ENCODE measurements at regions not wholly inside any gene's neighbourhood (a gene's known extent, or its start where the extent isn't known, plus 50 kb on each side); places are given as distances from the start of the nearest gene placed in this dataset.
A peak's percentile ranks its signal among the peaks of the same experiment; 100 is the strongest.

DNA sequence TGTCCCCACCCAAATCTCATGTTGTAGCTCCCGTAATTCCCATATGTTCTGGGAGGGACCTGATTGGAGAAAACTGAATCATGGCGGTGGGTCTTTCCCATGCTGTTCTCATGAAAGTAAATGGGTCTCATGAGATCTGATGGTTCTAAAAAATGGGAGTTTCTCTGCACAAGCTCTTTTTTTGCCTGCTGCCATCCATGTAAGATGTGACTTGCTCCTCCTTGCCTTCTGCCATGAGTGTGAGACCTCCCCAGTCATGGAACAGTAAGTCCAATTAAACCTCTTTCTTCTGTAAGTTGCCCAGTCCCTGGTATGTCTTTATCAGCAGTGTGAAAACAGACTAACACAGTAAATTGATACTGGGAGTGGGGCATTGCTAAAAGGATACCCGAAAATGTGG is 1218.4 kb upstream of the CITED2 start:
- no peak for DNase-seq (ENCODE audit: low spot score)

GRCh38 chr6:140590641-140591040 is 1216.2 kb upstream of the CITED2 start:
- DNase-seq (ENCODE audit: low spot score): no peak

- DNase-seq (ENCODE audit: low spot score): no peak
These were observed 1212.1 kb upstream of the CITED2 start for GRCh38 chr6:140586426-140587061.

DNA sequence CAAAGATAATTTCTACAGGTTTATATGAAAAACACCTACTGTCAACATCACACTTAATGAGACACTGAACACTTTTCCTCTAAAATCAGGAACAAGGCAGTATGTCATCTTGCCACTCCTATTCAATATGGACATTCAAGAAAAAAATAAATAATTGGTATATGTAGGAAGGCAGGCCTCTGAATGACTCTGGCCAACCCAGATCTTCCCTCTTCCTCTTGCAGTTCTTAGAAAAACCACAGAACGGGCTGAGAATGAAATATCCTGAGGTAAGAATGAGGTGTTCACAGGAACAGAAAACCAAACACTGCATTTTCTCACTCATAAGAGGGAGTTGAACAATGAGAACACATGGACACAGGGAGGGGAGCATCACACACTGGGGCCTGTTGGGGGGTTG is 1207.2 kb upstream of the CITED2 start:
- no peak for DNase-seq (ENCODE audit: low spot score)

DNA sequence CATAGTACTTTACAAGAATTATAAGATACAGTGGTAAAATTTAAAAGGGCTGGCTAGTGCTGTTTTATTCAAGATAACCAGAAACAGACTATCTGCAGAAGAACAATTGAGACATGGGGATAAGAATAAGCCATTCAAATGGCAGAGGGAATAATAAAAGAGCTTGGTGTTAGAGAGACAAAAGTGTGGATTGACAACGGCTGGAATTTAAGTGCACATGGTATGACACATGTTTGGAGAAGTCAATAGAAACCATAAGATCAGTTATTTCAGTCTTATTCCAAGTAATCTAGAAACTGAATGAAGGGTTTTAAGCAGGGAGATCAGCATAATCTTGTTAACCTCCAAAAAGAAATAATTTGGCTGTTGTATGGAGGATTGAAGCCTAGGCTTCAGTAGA is 1205.5 kb upstream of the CITED2 start:
- DNase-seq (ENCODE audit: low spot score): no peak

DNA sequence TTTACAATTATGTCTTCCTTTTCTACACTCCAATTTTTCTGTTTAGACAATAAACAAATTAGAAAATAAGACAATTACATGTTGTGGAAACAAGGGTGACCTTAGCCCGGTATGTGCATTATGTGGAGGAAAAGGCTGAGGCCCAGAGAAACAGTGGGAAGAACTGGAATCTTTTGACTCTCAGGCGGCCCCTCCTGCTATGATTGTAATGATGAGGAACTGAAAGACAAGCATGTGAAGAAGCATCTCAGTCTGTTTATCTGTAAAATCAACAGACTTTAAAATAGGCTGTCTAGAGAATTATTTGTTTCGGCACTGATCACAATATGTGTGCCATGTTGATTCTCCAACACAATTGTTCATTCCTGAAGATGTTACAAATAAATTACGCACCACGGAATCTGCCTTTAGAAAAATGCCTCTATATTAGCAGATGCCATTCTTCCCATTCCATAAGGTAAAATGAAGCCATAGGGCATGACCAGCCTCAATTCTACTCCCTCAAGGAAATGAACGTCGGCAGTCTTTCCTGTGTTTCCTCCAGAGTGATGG is 1201.6 kb upstream of the CITED2 start:
- DNase-seq (ENCODE audit: low spot score): no peak

GRCh38 chr6:140572867-140573266 is 1198.4 kb upstream of the CITED2 start:
- no peak for DNase-seq (ENCODE audit: low spot score)

DNA sequence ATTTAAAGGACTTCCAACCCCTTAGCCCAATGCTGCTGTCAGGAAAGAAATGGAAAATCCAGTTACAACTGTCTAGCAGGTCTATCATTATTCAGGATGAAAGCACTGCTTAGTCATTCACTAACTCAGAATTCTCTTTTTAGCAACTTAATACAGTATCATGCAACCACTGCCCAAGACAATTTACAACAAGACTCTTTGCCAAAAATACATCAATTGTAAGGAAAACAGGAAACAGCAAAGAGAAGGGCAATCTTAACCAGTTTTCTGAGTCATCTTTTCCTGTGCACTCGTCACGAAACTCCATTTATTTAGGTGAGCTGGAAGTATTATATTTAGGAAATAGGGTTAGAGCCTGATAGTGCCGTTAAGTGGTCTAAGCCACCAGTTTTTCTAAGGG is 1197.7 kb upstream of the CITED2 start:
- DNase-seq (ENCODE audit: low spot score): no peak

DNA sequence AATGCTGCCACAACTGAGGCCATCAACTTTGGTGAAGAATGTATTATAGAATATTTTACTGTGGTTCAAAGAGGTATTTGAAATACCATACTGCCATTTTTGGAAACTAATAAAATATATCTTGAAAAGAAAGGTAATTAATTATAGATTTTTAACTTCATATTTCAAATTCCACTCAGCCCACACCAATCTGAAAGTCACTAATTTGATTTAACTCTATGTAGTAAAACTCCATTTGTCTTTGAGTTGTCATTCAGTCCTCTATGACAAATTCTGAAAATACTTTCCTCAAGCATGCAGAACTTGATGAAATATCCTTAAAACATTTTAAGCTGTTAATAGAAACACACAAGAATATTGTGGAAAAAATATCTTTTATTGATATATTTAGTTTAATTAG is 1196.7 kb upstream of the CITED2 start:
- no peak for DNase-seq (ENCODE audit: low spot score)

GRCh38 chr6:140567466-140567865 is 1193.0 kb upstream of the CITED2 start:
- no peak for DNase-seq (ENCODE audit: low spot score)

GRCh38 chr6:140566781-140567277 is 1192.4 kb upstream of the CITED2 start:
- peak; percentile 7 for DNase-seq (ENCODE audit: low spot score)

DNA sequence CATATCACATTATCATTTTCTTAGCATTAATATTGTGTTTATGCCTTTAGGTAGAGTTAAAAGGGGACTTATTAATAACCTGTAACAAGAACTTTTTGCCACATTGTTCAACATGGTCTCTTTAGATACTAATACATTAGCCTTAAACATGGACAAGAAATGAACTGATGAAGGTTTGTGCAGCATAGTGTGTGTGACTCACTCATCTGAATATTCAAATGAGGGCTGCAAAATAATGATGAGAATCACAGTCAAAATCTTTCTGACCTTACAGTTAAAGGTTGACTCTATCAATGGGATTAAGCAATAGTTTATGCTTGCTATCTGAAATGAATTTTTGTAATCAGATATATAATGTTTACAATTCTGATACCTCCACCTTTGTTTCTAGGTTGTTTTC is 1189.3 kb upstream of the CITED2 start:
- DNase-seq (ENCODE audit: low spot score): no peak

DNA sequence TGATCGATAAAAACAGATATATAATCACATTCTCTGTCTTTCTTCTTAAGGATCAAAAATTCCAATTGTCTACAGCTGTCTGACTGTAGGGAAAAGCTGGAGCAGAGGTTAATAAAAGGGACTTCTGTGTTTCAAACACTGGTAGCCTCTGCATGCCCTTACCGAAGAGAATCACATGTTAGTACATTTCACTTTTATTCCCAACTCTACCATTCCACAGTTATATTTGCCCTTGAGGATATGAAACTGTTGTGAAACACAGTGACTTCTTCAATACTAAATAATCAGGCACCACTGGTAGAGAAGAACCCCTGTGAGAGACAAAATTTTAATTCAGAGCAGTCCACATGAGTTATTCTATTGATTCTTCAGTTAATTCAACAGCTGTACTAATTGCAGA is 1187.3 kb upstream of the CITED2 start:
- DNase-seq (ENCODE audit: low spot score): no peak

DNA sequence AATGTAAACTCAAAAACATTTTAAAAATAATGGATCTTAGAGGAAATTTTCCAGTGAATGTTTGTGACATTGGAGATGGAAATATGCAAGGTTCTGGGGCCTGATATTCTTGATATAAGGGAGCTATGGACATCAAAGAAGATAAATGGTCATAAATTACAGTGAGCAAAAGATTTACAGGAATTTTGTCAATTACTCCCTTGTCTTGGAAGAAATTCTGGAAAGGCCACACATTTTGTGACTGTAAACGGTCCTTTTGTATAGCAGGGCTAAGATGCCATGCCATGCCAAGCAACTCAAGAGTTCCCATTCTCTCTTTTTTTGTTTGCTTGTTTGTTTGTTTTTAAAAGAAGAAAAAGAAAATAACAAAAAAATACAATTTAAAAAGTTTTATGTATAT is 1186.2 kb upstream of the CITED2 start:
- no peak for DNase-seq (ENCODE audit: low spot score)

DNA sequence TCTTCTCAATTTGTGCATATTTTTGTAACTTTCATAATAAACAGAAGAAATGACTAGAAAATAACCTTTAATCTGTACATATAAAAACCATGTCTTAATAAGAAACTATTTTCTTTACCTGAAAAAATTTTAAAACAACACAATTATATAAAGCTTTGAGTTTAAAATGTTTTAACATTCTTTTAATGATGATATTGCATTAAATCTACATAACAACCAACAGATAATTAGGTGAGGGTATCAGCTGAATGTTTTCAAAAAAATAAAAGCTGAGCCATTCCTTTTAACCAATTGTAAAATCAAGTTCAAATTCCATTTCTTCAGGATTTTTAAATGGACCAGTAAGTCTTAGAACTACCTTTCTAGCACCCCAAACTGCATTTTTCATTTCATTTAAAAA is 1185.0 kb upstream of the CITED2 start:
- DNase-seq (ENCODE audit: low spot score): no peak

DNA sequence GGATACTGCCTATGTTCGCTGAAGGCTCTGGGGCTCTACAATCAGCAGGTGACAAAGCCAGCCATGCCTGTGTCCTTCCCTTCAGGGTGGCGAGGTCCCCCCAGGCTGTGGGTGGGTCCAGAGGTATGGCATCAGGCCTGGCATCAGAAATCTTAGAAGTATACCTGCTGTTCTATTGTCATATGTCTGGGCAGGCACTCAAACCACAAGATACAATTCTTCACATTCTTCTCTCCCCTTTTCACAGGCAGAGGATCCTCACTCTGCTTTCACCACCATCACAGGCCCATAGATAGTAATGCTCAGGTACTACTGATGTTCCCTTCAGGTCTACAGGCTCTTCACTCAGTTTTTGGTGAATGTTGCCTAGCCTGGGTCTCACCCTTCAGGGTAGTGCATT is 1180.0 kb upstream of the CITED2 start:
- no peak for DNase-seq (ENCODE audit: low spot score)

GRCh38 chr6:140548366-140548765 is 1173.9 kb upstream of the CITED2 start:
- DNase-seq (ENCODE audit: low spot score): no peak

- no peak for DNase-seq (ENCODE audit: low spot score)
These were observed 1172.2 kb upstream of the CITED2 start for GRCh38 chr6:140546640-140547039.

GRCh38 chr6:140544431-140544830 is 1170.0 kb upstream of the CITED2 start:
- DNase-seq (ENCODE audit: low spot score): no peak

GRCh38 chr6:140542863-140543262 is 1168.4 kb upstream of the CITED2 start:
- DNase-seq (ENCODE audit: low spot score): no peak

DNA sequence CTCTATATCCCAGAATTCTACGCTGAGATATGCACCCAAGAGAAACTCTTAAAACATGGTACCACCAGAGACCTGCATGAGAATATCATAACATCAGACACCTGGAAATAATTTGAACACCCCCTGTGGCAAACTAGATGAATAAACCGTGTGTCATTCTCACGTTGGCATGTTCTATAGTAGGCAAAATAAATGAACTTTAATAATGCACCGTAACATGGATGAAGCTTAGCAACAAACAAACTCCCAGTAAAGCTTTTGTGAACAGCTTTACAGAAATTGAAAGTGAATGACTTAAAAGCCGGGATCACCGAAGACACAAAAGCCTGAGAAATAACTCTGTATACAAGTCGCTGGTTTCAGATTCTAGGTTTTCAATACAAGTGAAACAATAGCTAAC is 1166.8 kb upstream of the CITED2 start:
- DNase-seq (ENCODE audit: low spot score): no peak

- DNase-seq (ENCODE audit: low spot score): no peak
These were observed 1166.3 kb upstream of the CITED2 start for GRCh38 chr6:140540743-140541142.

DNA sequence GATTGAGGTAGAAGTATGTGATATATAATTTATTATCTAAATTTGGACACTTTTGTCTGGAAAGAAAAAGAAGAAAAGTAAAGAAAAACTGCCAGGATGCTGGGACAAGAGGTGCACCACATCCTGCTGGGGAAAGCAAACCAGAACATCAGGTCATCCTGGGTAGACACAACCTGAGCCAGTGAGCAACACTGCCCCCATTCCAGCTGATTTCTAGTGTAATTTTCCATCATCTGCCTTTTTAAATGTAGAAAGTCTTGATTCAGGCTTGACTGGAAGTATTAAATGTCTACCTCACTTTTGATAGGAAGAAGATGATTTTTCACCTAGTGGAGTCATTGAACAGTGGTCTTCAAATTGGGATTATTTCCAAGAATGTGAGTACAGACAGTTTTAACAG is 1164.5 kb upstream of the CITED2 start:
- DNase-seq (ENCODE audit: low spot score): no peak
